ENCODE measurements at regions not wholly inside any gene's neighbourhood (a gene's known extent, or its start where the extent isn't known, plus 50 kb on each side); places are given as distances from the start of the nearest gene placed in this dataset.
"Not testable (repeated sequence)": the region's sequence is repeated elsewhere in the genome, so short reads cannot be mapped to it uniquely, and the experiment has no call there.

DNA sequence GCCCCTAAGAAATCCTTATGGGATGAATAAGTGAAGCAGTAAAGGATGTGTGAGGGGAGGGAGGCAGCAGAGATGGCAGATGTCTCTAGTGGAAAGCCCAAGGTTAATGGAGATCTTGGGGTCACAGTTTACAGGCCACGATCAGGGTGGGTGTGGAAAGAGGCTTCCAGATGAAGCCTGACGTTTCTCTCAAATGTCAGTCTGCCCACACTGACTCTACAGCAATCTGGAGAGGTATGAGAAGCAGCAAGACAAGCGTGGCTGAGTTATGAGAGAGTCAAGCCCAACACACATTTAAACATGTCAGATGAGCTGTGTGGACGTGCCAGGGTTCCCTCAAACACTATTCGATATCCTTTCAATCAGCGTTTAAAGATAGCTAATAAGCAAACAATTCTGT is 308.2 kb downstream of the BCL2L11 start:
- peak overlapping the region; percentile 62 for H4K91ac ChIP-seq (ENCODE audit: low read depth, low read length)
- not testable (repeated sequence) for H3K27ac ChIP-seq (ENCODE audit: low read depth, low read length); H2AFZ ChIP-seq (ENCODE audit: insufficient read depth, low read length, poor library complexity); H4K8ac ChIP-seq (ENCODE audit: low read depth, low read length); H3K36me3 ChIP-seq (ENCODE audit: control insufficient read depth in 1 of 2, insufficient read depth in 2 of 2, low read length in 2 of 2); H3K4me3 ChIP-seq (ENCODE audit: low read depth, low read length); H3K79me2 ChIP-seq (ENCODE audit: control insufficient read depth, insufficient read depth, low read length, poor library complexity); H3K4me2 ChIP-seq (ENCODE audit: low read length); H3K23ac ChIP-seq (ENCODE audit: low read length); H3K79me1 ChIP-seq (ENCODE audit: low read length); DNase-seq; H3K9me3 ChIP-seq (ENCODE audit: insufficient read depth, low read depth, low read length); H3K27me3 ChIP-seq (ENCODE audit: insufficient read depth, low read length); H3K4me1 ChIP-seq (ENCODE audit: control insufficient read depth in 1 of 2, insufficient read depth in 2 of 2, low read length in 2 of 2); H3K9ac ChIP-seq (ENCODE audit: low read length); H3K14ac ChIP-seq (ENCODE audit: low read length)
- peak overlapping the region; percentile 18 for H4K12ac ChIP-seq (ENCODE audit: low read depth, low read length)
- H3K4ac ChIP-seq (ENCODE audit: low read depth, low read length), result peak overlapping the region; percentile 69
- peak overlapping the region; percentile 22 for H2BK12ac ChIP-seq (ENCODE audit: low read length)
- H2BK120ac ChIP-seq (ENCODE audit: insufficient read depth, low read length, poor library complexity), result peak overlapping the region; percentile 80
- peak overlapping the region; percentile 88 for H3K18ac ChIP-seq (ENCODE audit: low read length)
- no CpG with 5 or more reads among the region's 6 CpGs for WGBS (ENCODE audit: extremely low coverage, insufficient coverage, insufficient read length)
- peak overlapping the region; percentile 37 for H2AK5ac ChIP-seq (ENCODE audit: low read length)
- H2BK5ac ChIP-seq (ENCODE audit: low read depth, low read length, poor library complexity), result peak overlapping the region; percentile 56

DNA sequence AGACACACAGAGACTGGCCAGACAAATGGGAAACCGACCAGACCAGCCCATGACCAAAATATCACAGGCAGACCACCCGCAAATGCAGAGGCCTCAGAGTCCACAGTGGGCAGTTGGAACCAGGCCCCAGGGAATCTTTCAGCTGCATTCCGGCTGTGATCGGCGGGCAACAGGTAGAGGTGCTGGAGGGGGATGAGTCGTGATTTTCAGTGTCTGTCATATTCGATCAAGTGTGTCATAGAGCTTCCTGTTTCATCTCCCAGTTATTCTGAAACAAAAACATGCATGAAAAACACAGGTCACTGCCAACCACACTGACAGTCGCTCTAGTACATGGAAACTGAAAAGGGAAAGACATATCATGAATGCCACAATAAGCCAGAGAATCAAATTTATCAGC is 308.6 kb downstream of the BCL2L11 start:
- not testable (repeated sequence) for H2AK5ac ChIP-seq (ENCODE audit: low read length); H4K12ac ChIP-seq (ENCODE audit: low read depth, low read length); H3K27ac ChIP-seq (ENCODE audit: low read depth, low read length); H3K14ac ChIP-seq (ENCODE audit: low read length); H2BK120ac ChIP-seq (ENCODE audit: insufficient read depth, low read length, poor library complexity); H4K91ac ChIP-seq (ENCODE audit: low read depth, low read length); H4K8ac ChIP-seq (ENCODE audit: low read depth, low read length); H3K4me2 ChIP-seq (ENCODE audit: low read length); H2AFZ ChIP-seq (ENCODE audit: insufficient read depth, low read length, poor library complexity); DNase-seq; H3K9ac ChIP-seq (ENCODE audit: low read length); H3K4me3 ChIP-seq (ENCODE audit: low read depth, low read length); H3K23ac ChIP-seq (ENCODE audit: low read length); H3K4me1 ChIP-seq (ENCODE audit: control insufficient read depth in 1 of 2, insufficient read depth in 2 of 2, low read length in 2 of 2); H3K36me3 ChIP-seq (ENCODE audit: control insufficient read depth in 1 of 2, insufficient read depth in 2 of 2, low read length in 2 of 2); H3K79me1 ChIP-seq (ENCODE audit: low read length); H2BK12ac ChIP-seq (ENCODE audit: low read length); H3K4ac ChIP-seq (ENCODE audit: low read depth, low read length); H3K18ac ChIP-seq (ENCODE audit: low read length); H3K79me2 ChIP-seq (ENCODE audit: control insufficient read depth, insufficient read depth, low read length, poor library complexity); H2BK5ac ChIP-seq (ENCODE audit: low read depth, low read length, poor library complexity); H3K27me3 ChIP-seq (ENCODE audit: insufficient read depth, low read length); H3K9me3 ChIP-seq (ENCODE audit: insufficient read depth, low read depth, low read length)
- no CpG with 5 or more reads among the region's 8 CpGs for WGBS (ENCODE audit: extremely low coverage, insufficient coverage, insufficient read length)

DNA sequence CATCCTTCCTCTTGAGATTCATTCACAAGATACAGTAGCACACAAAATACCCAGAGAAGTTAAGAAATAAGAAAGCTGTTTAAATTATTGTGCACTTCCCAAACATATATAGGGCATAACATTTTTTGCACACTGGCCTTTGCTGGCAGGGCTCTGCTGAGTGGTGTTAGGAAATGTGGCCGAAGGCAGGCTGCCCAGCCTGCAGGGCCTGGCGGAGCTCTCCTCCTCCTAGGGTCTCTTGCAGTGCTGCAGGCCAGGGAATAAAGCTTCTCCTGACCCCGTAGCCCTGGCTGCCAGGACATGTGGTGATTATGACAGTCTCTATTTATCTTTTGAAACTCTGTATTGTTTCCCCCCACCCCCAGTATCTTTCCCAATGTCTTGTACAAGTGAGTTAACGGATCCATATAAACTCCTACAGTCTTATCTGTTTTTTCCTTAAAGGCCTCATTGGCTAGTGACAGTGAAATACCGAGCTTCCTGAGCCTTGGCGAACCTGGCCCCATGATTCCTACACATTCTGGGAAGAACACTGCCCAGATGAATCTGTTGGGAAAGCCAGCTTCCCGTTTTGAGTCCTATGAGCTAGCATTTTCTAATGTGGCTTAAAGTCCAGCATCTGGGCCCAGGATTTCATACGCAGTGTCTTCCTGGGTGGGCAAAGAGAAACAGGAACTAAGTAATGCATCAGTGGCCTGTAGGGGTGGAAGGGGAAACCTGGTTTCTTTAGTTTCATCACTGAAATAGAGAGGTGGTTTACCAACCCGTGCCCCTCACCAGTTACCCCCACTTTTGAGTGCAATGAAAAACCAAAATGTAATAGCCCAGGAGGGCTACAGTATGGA is 310.3 kb downstream of the BCL2L11 start:
- not testable (repeated sequence) for H2AK5ac ChIP-seq (ENCODE audit: low read length); H3K4ac ChIP-seq (ENCODE audit: low read depth, low read length); H2AFZ ChIP-seq (ENCODE audit: insufficient read depth, low read length, poor library complexity); H3K9ac ChIP-seq (ENCODE audit: low read length); H4K12ac ChIP-seq (ENCODE audit: low read depth, low read length); H3K14ac ChIP-seq (ENCODE audit: low read length); H3K4me3 ChIP-seq (ENCODE audit: low read depth, low read length); H2BK5ac ChIP-seq (ENCODE audit: low read depth, low read length, poor library complexity); H3K27me3 ChIP-seq (ENCODE audit: insufficient read depth, low read length); H3K27ac ChIP-seq (ENCODE audit: low read depth, low read length); H4K91ac ChIP-seq (ENCODE audit: low read depth, low read length); H3K79me2 ChIP-seq (ENCODE audit: control insufficient read depth, insufficient read depth, low read length, poor library complexity); DNase-seq; H3K79me1 ChIP-seq (ENCODE audit: low read length); H3K23ac ChIP-seq (ENCODE audit: low read length); H3K18ac ChIP-seq (ENCODE audit: low read length); H2BK12ac ChIP-seq (ENCODE audit: low read length); H3K4me2 ChIP-seq (ENCODE audit: low read length); H2BK120ac ChIP-seq (ENCODE audit: insufficient read depth, low read length, poor library complexity); H3K4me1 ChIP-seq (ENCODE audit: control insufficient read depth in 1 of 2, insufficient read depth in 2 of 2, low read length in 2 of 2); H3K36me3 ChIP-seq (ENCODE audit: control insufficient read depth in 1 of 2, insufficient read depth in 2 of 2, low read length in 2 of 2); H3K9me3 ChIP-seq (ENCODE audit: insufficient read depth, low read depth, low read length); H4K8ac ChIP-seq (ENCODE audit: low read depth, low read length)
- WGBS (ENCODE audit: extremely low coverage, insufficient coverage, insufficient read length), result no CpG with 5 or more reads among the region's 9 CpGs

DNA sequence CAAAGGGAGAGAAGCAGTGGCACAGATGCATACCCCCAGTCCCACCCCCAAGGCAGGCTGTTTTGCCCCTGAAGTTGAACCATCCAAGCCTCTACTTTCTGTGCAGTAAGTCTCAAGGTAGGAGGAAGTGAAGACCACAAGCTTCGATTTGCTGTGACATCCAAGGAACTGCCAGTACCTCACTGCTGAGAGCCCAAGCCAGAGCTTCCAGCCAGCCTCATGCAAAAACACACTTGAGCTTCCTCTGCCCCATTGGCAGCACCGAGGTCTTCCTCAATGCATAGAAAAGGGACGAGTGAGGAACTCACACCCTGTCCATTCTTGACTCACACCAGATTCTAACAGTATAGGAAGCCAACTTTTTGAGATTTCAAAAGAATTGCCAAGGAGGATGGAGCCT is 311.7 kb downstream of the BCL2L11 start:
- not testable (repeated sequence) for H3K14ac ChIP-seq (ENCODE audit: low read length); H2BK12ac ChIP-seq (ENCODE audit: low read length); H2BK5ac ChIP-seq (ENCODE audit: low read depth, low read length, poor library complexity); H2AK5ac ChIP-seq (ENCODE audit: low read length); H3K9me3 ChIP-seq (ENCODE audit: insufficient read depth, low read depth, low read length); H3K18ac ChIP-seq (ENCODE audit: low read length); H3K4me1 ChIP-seq (ENCODE audit: control insufficient read depth in 1 of 2, insufficient read depth in 2 of 2, low read length in 2 of 2); H2AFZ ChIP-seq (ENCODE audit: insufficient read depth, low read length, poor library complexity); H3K23ac ChIP-seq (ENCODE audit: low read length); H3K27me3 ChIP-seq (ENCODE audit: insufficient read depth, low read length); H4K8ac ChIP-seq (ENCODE audit: low read depth, low read length); H3K4me3 ChIP-seq (ENCODE audit: low read depth, low read length); H3K79me1 ChIP-seq (ENCODE audit: low read length); H4K12ac ChIP-seq (ENCODE audit: low read depth, low read length); H3K27ac ChIP-seq (ENCODE audit: low read depth, low read length); H3K4ac ChIP-seq (ENCODE audit: low read depth, low read length); H3K9ac ChIP-seq (ENCODE audit: low read length); H3K4me2 ChIP-seq (ENCODE audit: low read length); H3K79me2 ChIP-seq (ENCODE audit: control insufficient read depth, insufficient read depth, low read length, poor library complexity); H2BK120ac ChIP-seq (ENCODE audit: insufficient read depth, low read length, poor library complexity); H3K36me3 ChIP-seq (ENCODE audit: control insufficient read depth in 1 of 2, insufficient read depth in 2 of 2, low read length in 2 of 2); DNase-seq
- H4K91ac ChIP-seq (ENCODE audit: low read depth, low read length), result peak overlapping the region; percentile 6
- WGBS (ENCODE audit: extremely low coverage, insufficient coverage, insufficient read length), result no CpG with 5 or more reads among the region's 3 CpGs
